OCI-LY1 (cell line): ENCODE measurements at regions not wholly inside any gene's neighbourhood (a gene's known extent, or its start where the extent isn't known, plus 50 kb on each side); places are given as distances from the start of the nearest gene placed in this dataset.

ENCODE experiments used
- EZH2 ChIP-seq: fragments of 200-600 bp; sonication (generic), shearing (Covaris generic); IDR thresholded peaks from 2 replicates; pipeline ENCODE4 v1.8.0; 2017; ENCODE audit warnings: borderline replicate concordance, mixed run types, mild to moderate bottlenecking, antibody characterized with exemption, low read length, moderate library complexity, mixed read lengths
- TF ChIP-seq, protein P1 (sequence below): fragments of 200-600 bp; sonication (generic), shearing (Covaris generic); IDR thresholded peaks from 2 replicates; pipeline ENCODE4 v1.5.1; 2017; ENCODE audit warnings: mild to moderate bottlenecking, antibody characterized with exemption, low read length, moderate library complexity, mixed read lengths

DNA sequence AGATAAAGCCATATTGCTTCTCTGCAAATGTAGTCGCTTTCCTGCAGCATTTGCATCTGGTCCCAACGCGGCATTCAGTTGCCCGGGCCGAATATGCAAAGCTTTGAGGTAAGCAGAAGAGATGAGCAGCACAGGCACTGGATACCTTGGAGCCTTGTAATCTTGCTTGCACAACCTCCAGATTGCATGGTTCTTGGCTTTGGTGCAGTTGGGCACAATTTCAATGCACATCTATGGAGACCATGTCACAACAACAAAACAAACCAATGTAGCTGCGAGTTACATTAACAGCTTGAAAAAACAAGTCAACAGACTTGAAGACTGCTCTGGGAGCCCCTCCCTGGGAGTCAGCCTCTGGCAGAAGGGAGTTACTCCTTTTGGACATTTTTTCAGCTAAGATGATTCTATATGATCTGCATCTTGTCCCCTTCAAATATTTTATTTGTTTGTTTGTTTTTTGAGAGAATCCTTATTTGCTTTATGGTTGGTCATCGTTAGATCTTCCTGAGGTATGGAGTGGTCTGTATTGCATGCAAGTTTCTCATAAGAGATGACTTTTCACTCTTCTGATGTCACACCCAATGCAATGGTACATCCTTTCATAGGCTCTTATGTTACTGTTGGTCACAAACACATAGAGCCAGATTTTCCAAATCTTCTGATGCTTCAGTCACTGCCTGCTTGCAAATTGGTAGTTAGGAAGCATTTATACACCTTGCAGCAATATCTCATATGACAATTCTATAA is 113.5 kb downstream of the EFEMP1 start:
- TF ChIP-seq, protein P1, sequence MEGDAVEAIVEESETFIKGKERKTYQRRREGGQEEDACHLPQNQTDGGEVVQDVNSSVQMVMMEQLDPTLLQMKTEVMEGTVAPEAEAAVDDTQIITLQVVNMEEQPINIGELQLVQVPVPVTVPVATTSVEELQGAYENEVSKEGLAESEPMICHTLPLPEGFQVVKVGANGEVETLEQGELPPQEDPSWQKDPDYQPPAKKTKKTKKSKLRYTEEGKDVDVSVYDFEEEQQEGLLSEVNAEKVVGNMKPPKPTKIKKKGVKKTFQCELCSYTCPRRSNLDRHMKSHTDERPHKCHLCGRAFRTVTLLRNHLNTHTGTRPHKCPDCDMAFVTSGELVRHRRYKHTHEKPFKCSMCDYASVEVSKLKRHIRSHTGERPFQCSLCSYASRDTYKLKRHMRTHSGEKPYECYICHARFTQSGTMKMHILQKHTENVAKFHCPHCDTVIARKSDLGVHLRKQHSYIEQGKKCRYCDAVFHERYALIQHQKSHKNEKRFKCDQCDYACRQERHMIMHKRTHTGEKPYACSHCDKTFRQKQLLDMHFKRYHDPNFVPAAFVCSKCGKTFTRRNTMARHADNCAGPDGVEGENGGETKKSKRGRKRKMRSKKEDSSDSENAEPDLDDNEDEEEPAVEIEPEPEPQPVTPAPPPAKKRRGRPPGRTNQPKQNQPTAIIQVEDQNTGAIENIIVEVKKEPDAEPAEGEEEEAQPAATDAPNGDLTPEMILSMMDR, result no peak
- no peak for TF ChIP-seq EZH2
